Esophagus muscularis mucosa (tissue), 4 donors: ENCODE measurements at regions not wholly inside any gene's neighbourhood (a gene's known extent, or its start where the extent isn't known, plus 50 kb on each side); places are given as distances from the start of the nearest gene placed in this dataset.

Source experiments
- EP300 ChIP-seq: sonication (generic); formaldehyde crosslinking; IDR thresholded peaks from one replicate; pipeline ENCODE4 v1.6.1; 2017; ENCODE audit warnings: antibody characterized with exemption
- POLR2A ChIP-seq: fragments of 450-650 bp; IDR thresholded peaks from one replicate; pipeline ENCODE4 v1.6.1; 2017; ENCODE audit warnings: antibody characterized with exemption, moderate library complexity, mild to moderate bottlenecking, low read depth
- POLR2AphosphoS5 ChIP-seq, 2 donors: sonication (generic); formaldehyde crosslinking; IDR thresholded peaks; one replicate each; pipeline ENCODE4 v1.6.1; 2017; ENCODE audit warnings: antibody characterized with exemption in 2 of 2
- TF ChIP-seq, protein P1 (sequence below), 3 experiments: fragments of 200-600 bp in 2 of 3; fragments of 450-650 bp in 1 of 3; sonication (generic) in 2 of 3; IDR thresholded peaks; one replicate each; pipeline ENCODE4 v1.5.1; 2017 to 2019; ENCODE audit warnings: antibody characterized with exemption in 3 of 3, mild to moderate bottlenecking in 2 of 3, moderate library complexity in 1 of 3

- TF ChIP-seq, protein P1, sequence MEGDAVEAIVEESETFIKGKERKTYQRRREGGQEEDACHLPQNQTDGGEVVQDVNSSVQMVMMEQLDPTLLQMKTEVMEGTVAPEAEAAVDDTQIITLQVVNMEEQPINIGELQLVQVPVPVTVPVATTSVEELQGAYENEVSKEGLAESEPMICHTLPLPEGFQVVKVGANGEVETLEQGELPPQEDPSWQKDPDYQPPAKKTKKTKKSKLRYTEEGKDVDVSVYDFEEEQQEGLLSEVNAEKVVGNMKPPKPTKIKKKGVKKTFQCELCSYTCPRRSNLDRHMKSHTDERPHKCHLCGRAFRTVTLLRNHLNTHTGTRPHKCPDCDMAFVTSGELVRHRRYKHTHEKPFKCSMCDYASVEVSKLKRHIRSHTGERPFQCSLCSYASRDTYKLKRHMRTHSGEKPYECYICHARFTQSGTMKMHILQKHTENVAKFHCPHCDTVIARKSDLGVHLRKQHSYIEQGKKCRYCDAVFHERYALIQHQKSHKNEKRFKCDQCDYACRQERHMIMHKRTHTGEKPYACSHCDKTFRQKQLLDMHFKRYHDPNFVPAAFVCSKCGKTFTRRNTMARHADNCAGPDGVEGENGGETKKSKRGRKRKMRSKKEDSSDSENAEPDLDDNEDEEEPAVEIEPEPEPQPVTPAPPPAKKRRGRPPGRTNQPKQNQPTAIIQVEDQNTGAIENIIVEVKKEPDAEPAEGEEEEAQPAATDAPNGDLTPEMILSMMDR (IDR thresholded peaks at IDR 0.05): no peak
- TF ChIP-seq POLR2A (no peak), EP300 (no peak), POLR2AphosphoS5 (IDR thresholded peaks at IDR 0.05) (no peak)
These were observed 382.9 kb downstream of the OLFM4 start for GRCh38 chr13:53411463-53411862.
